ENCODE measurements at regions not wholly inside any gene's neighbourhood (a gene's known extent, or its start where the extent isn't known, plus 50 kb on each side); places are given as distances from the start of the nearest gene placed in this dataset.

DNA sequence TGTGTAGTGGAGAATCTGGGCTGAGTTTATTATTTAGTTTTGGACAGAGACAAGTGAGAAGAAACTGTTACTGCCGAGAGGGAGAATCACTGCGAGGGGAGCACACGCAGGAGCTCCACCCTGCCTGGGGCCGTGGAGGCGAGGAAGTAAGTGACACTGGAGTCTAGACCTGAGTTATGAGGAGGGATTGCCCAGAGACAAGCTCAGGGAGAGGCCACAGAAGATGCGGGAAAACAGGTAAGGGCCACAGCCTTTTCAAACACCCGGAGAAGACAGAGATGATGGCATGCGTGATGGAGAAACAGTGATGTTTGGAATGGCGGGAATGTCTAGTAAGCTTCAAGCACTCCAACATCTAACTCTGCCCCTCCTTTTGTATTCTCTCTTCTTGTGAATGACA is 84.1 kb downstream of the TNFSF11 start:
- no peaks in the 10 kb centered on the region for H3K27me3 ChIP-seq (ENCODE audit: control insufficient read depth, insufficient read depth, low read length)
- no peak overlapping the region for H3K4me3 ChIP-seq (ENCODE audit: insufficient read depth, low read depth, low read length)
- H3K36me3 ChIP-seq (replicated peaks; ENCODE audit: control insufficient read depth, insufficient read depth, low read length): no peaks in the 10 kb centered on the region
- no peak for DNase-seq

DNA sequence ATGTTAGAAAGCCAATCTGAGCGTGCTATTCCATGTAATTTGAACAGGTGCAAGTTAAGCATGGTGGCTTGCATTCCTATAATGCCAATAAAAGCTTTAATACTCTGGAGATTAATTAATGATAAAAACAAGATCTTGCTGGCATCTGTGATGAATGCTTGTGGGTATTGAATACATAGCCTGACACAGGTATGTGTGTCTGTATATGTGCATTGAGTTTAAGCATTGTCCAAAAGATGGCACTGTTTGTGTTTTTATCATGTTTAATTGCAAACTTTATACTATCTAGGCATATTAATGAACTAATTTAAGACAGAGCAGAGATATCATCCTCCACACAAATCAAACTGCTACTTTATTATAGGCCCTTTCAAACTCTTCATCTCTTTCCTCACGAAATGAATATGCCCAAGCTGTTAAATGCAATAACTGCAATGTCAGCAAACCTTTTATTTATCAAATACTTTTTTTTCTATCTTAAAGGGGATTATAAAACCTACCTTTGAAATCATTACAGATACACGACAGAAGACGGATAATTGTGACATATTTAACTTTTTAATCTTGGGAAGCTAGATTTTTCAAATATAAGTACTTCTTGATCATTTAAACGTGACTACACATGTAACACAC is 86.5 kb downstream of the TNFSF11 start:
- no peak overlapping the region for H3K4me3 ChIP-seq (ENCODE audit: insufficient read depth, low read depth, low read length)
- DNase-seq: no peak
- no peaks in the 10 kb centered on the region for H3K36me3 ChIP-seq (replicated peaks; ENCODE audit: control insufficient read depth, insufficient read depth, low read length)
- H3K27me3 ChIP-seq (ENCODE audit: control insufficient read depth, insufficient read depth, low read length): no peaks in the 10 kb centered on the region

DNA sequence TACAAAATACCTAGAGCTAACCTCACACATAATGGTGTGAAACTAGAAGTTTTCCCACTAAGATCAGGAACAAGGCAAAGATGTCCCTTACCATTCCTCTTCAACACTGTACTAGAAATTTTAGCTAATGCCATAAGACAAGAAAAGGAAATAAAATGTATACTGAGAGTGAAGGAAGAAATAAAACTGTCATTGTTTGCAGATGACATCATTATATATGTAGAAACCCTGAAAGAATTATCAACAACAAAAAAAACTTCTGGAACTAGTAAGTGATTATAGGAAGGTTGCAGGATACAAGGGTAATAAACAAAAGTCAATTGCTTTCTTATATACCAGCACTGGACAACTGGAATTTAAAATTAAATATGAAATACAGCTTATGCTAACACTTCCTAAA is 93.7 kb downstream of the TNFSF11 start:
- no peak for DNase-seq
- no peaks in the 10 kb centered on the region for H3K36me3 ChIP-seq (replicated peaks; ENCODE audit: control insufficient read depth, insufficient read depth, low read length)
- H3K4me3 ChIP-seq (ENCODE audit: insufficient read depth, low read depth, low read length): no peak overlapping the region
- no peaks in the 10 kb centered on the region for H3K27me3 ChIP-seq (ENCODE audit: control insufficient read depth, insufficient read depth, low read length)

DNA sequence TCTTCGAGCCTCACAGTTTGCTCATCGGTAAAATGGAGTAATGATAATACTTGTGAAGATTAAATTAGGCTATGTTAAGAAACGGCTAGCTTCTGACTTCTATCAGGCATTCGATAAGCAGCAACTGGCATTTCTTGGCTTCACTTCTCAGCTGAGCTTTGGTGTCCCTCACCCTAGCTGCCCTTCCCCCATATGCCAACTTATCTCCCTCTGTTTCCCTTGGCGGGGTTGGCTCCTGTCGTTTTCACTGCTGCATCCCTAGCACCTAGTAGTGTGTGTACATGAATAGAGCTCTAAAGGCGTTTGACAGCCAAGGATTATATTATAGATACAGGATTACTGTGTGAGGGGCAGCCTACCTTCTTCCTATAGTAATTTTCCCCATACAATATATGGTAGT is 97.5 kb downstream of the TNFSF11 start:
- DNase-seq: no peak
- Histone ChIP-seq H3K27me3 (ENCODE audit: control insufficient read depth, insufficient read depth, low read length) (no peaks in the 10 kb centered on the region), H3K4me3 (ENCODE audit: insufficient read depth, low read depth, low read length) (no peak overlapping the region), H3K36me3 (replicated peaks; ENCODE audit: control insufficient read depth, insufficient read depth, low read length) (no peaks in the 10 kb centered on the region)

DNA sequence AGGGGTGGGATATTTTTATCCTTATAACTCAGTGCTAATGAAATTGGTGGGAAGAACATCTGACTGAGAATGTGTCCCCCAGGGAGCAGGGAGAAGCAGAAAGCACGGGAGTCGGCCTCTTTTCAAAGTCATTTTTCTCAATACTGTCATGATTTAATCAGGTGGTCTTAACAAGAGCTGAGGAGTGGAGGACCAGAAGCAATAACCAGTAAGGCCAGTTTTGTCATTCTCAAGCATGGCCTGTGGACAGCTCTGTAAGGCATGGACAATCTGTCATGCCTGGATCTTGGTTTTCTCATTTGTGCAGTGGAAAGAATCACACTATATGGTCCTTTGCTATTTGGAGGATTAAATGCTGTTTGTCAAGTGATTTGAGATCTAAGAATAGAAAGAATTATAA is 99.7 kb downstream of the TNFSF11 start:
- no peak overlapping the region for H3K4me3 ChIP-seq (ENCODE audit: insufficient read depth, low read depth, low read length)
- no peaks in the 10 kb centered on the region for H3K36me3 ChIP-seq (replicated peaks; ENCODE audit: control insufficient read depth, insufficient read depth, low read length)
- H3K27me3 ChIP-seq (ENCODE audit: control insufficient read depth, insufficient read depth, low read length): no peaks in the 10 kb centered on the region
- DNase-seq: no peak

DNA sequence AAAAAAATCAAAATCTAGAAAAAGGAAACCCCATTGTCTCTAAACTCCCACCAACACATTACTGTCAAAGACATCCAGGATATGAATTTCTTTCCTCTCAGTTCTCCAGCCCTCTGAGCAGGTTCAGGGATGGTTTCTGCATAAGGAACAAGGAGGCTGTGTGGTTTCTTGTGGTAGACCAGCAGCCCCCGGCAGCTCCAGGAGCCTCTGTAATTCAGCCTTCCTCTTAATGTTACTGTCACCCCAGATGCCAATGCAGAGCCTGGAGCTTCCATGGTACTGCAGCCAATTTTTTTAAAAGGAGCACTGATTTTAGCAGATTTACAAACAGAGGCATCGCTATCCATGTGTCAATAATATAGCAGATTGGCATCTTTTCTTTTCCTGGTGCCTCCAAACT is 100.6 kb upstream of the FAM216B start:
- H3K4me3 ChIP-seq (ENCODE audit: insufficient read depth, low read depth, low read length): no peak overlapping the region
- no peaks in the 10 kb centered on the region for H3K36me3 ChIP-seq (replicated peaks; ENCODE audit: control insufficient read depth, insufficient read depth, low read length)
- no peaks in the 10 kb centered on the region for H3K27me3 ChIP-seq (ENCODE audit: control insufficient read depth, insufficient read depth, low read length)
- DNase-seq: peak; percentile 23

DNA sequence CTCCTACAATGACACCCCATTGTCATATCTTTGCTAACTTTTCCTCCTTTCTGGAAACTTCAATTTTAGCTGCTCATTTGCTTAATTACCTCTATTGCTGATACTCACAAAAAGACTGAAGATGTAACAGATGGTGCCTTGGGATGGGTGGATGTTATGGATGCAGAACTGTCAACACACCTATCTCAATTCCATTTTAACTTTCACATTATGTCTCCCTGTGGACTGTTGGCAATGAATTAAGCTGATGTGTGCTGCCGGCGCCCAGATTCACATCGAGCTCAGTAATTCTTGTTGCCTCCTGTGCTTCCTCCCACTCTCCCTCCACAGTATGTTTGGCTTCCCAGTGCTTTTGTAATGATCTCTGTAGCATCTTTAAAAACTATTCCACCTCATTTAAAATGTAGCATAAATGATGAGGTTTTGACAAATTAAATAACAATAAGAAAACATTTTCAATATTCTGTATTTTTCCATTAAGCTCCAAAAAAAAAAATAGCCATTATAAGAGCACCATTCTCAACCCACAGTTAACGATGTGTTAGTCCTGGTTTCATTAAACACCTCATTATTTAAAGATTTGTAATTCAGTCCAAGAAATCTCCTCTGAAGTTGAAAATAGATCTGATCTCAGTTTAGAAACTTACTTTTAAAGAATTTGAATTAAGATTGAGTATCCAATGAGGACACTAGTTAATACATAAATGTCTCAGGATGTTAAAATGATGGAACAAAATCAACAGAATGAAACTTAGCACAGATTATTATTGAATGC is 99.9 kb upstream of the FAM216B start:
- no peak for DNase-seq
- Histone ChIP-seq H3K27me3 (ENCODE audit: control insufficient read depth, insufficient read depth, low read length) (no peaks in the 10 kb centered on the region), H3K36me3 (replicated peaks; ENCODE audit: control insufficient read depth, insufficient read depth, low read length) (no peaks in the 10 kb centered on the region)

DNA sequence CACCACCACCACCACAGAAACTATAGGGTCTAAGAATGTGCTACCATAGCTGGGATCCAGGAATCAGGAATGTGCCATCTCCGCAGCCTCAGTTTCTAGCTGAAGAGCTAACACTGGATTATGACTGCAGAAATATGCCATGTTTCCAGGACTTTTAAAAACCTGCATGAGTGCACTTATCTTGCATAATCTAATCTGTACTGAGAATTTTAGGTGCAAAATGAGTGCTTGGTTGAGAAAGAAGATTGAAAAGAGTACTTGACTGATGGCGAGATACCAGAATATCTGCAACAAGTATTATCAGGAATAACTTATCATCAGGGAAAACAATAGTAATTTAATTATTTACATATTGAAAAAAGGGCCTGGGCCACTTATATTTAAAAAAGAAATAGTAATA is 97.2 kb upstream of the FAM216B start:
- H3K36me3 ChIP-seq (replicated peaks; ENCODE audit: control insufficient read depth, insufficient read depth, low read length): no peaks in the 10 kb centered on the region
- no peak overlapping the region for H3K4me3 ChIP-seq (ENCODE audit: insufficient read depth, low read depth, low read length)
- no peak for DNase-seq
- H3K27me3 ChIP-seq (ENCODE audit: control insufficient read depth, insufficient read depth, low read length): no peaks in the 10 kb centered on the region

More for the DNA sequence above, 99.9 kb upstream of the FAM216B start:
- no peak overlapping the region for H3K4me3 ChIP-seq (ENCODE audit: insufficient read depth, low read depth, low read length)

DNA sequence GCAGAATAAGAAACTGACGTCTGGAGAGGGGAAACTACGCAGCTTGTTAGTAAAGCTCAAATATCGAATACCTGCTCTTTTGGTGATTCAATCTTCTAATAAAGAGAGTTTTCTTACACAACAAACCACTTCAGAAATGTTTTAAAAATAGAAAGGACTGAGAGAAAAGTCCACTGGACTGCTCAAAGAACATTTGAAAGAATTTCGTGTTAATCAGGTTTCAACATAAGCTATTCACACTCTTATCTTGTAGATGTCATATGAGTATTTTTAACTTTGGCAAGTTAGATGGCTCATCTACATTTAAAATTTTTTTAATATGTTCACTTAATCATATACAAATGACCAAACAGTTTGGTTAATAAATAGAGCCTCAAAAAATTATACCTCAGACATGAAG is 95.6 kb upstream of the FAM216B start:
- Histone ChIP-seq H3K36me3 (replicated peaks; ENCODE audit: control insufficient read depth, insufficient read depth, low read length) (no peaks in the 10 kb centered on the region), H3K4me3 (ENCODE audit: insufficient read depth, low read depth, low read length) (no peak overlapping the region), H3K27me3 (ENCODE audit: control insufficient read depth, insufficient read depth, low read length) (no peaks in the 10 kb centered on the region)
- DNase-seq: no peak

DNA sequence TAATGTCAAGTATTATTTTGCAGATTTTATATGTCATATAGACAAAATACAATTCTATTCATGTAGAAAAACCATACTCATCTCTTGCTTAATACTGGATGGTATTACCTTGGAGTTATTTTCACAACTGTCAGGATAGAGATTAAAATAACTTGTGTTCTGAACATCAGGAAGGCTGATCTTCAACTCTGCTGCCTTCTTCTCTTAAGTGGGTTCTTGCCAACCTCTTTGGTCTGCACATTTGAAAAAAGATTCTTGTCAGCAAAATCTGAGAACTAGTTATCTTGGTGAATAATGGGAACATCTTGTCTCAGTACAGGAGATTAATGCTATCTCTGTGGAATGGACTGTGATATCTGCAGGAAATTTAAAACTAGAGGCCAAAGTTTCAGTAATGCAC is 95.2 kb upstream of the FAM216B start:
- H3K36me3 ChIP-seq (replicated peaks; ENCODE audit: control insufficient read depth, insufficient read depth, low read length): no peaks in the 10 kb centered on the region
- DNase-seq: no peak
- H3K4me3 ChIP-seq (ENCODE audit: insufficient read depth, low read depth, low read length): no peak overlapping the region
- H3K27me3 ChIP-seq (ENCODE audit: control insufficient read depth, insufficient read depth, low read length): no peaks in the 10 kb centered on the region

DNA sequence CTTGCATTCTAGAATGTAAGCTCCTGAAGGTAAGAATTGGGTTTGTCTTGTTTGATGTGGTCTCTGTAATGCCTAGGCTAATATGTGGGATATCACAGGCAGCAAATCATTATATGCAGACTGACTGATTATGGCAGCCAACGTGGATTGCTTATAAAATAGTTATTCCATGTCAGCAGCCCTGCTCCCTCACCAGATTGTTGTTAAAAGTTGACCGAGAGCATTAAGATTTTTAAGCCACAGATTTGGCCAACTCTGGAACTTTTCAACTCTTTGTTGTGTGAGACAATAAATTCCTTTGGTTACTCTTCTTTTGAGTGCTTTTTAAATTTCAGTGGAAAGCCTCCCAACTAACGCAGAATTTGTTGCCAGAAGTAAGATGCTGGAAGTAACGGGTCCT is 92.6 kb upstream of the FAM216B start:
- no peaks in the 10 kb centered on the region for H3K27me3 ChIP-seq (ENCODE audit: control insufficient read depth, insufficient read depth, low read length)
- H3K36me3 ChIP-seq (replicated peaks; ENCODE audit: control insufficient read depth, insufficient read depth, low read length): no peaks in the 10 kb centered on the region
- no peak overlapping the region for H3K4me3 ChIP-seq (ENCODE audit: insufficient read depth, low read depth, low read length)
- DNase-seq: no peak

DNA sequence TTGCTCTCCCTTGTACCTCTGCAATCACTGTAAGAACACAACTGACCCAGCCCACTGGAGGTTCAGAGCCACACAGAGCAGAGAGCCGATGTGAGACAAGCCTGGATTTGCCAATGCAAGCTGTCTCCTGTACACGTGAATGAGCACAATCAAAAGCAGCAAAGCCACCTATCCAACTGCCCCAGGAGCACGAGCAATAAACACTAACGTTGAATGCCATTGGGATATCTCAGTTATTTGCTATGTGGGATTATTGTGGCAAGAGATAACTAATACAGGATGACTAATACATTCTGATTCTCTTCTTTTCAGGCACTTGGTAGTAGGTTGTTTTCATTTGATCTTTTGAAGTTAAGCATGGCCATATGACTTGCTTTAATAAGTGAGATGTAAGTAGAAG is 85.2 kb upstream of the FAM216B start:
- no peaks in the 10 kb centered on the region for H3K36me3 ChIP-seq (replicated peaks; ENCODE audit: control insufficient read depth, insufficient read depth, low read length)
- no peak overlapping the region for H3K4me3 ChIP-seq (ENCODE audit: insufficient read depth, low read depth, low read length)
- H3K27me3 ChIP-seq (ENCODE audit: control insufficient read depth, insufficient read depth, low read length): no peaks in the 10 kb centered on the region
- DNase-seq: no peak

DNA sequence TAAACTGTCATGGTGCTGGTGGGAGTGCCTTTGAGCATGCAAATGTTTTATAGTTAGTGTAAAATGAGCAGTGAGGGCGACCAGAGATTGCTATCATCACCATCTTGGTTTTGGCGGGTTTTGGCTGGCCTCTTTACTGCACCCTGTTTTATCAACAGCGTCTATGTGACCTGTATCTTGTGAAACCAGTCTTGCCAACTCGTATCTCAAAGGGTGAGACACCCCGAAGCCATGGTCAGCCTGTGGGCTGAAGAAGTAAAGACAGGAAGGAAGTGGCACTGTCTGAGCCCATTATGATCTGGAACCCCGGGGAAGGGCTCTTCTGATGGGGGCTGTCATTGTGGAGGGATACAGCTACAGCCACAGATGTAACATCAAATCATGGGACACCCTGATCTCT is 81.5 kb upstream of the FAM216B start:
- H3K4me3 ChIP-seq (ENCODE audit: insufficient read depth, low read depth, low read length): no peak overlapping the region

DNA sequence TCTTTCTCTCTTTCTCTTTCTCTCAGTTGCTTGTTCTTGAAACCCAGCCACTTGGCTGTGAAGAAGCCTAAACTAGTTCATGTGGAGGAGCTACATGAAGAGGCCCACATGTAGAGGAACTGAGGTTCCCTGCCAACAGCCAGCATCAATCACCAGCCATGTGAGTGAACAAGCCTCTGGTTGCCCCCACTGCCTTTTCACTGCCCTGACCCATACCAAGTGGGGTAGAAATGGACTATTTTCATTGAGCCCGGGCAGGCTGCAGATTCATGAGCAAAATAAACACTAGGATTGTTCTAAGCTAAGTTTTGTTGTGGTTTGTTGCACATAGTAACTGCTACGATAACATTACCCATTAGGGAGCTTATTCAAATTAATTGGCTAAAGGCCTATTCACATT is 78.7 kb upstream of the FAM216B start:
- Histone ChIP-seq H3K4me3 (ENCODE audit: insufficient read depth, low read depth, low read length) (no peak overlapping the region), H3K27me3 (ENCODE audit: control insufficient read depth, insufficient read depth, low read length) (no peaks in the 10 kb centered on the region), H3K36me3 (replicated peaks; ENCODE audit: control insufficient read depth, insufficient read depth, low read length) (no peaks in the 10 kb centered on the region)
- DNase-seq: no peak

More for the DNA sequence above, 81.5 kb upstream of the FAM216B start:
- no peaks in the 10 kb centered on the region for H3K27me3 ChIP-seq (ENCODE audit: control insufficient read depth, insufficient read depth, low read length)
- DNase-seq: no peak
- no peaks in the 10 kb centered on the region for H3K36me3 ChIP-seq (replicated peaks; ENCODE audit: control insufficient read depth, insufficient read depth, low read length)

DNA sequence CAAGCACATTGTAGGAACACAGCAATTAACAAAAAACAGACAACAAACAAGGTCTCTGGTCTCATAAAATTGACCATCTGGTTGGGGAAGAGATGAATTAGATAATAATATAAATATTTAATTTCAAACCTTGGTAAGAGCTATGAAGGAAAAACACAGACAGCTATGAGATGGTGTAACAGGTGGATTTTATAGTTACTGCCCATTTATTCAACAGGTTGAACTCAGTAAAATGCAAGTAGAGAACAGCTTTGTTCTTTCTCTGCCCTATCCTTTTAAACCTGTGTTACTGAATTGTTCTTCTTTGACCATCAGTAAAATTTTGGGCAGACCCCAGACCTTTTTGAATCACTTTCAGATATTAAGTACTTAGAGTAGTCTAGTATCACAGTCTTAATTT is 77.6 kb upstream of the FAM216B start:
- no peaks in the 10 kb centered on the region for H3K36me3 ChIP-seq (replicated peaks; ENCODE audit: control insufficient read depth, insufficient read depth, low read length)
- DNase-seq: no peak

More for the DNA sequence above, 77.6 kb upstream of the FAM216B start:
- Histone ChIP-seq H3K27me3 (ENCODE audit: control insufficient read depth, insufficient read depth, low read length) (no peaks in the 10 kb centered on the region), H3K4me3 (ENCODE audit: insufficient read depth, low read depth, low read length) (no peak overlapping the region)
